WTC11 (cell line): ENCODE measurements at regions not wholly inside any gene's neighbourhood (a gene's known extent, or its start where the extent isn't known, plus 50 kb on each side); places are given as distances from the start of the nearest gene placed in this dataset.

Experiments used
- ATAC-seq: fragments of 200-7000 bp; cut with Tn5 transposase; 2 replicates; pipeline ENCODE4 v1.10.0; 2021; ENCODE audit warnings: mild to moderate bottlenecking, moderate library complexity
- CTCF ChIA-PET: fragments of 300-600 bp; sonication (Branson Sonifier 250); formaldehyde crosslinking; loops from one replicate; lab custom pipeline; 2021; ENCODE audit warnings: antibody characterized with exemption; lab: Charles Lee
- POLR2A ChIA-PET: fragments of 350-600 bp; sonication (Branson Sonifier 250); formaldehyde crosslinking; loops from one replicate; lab custom pipeline; 2021; ENCODE audit warnings: antibody characterized with exemption; lab: Charles Lee
- DNase-seq: peaks from one replicate; pipeline ENCODE4 v3.0.0; 2021; ENCODE audit warnings: low spot score
- H3K27ac Mint-ChIP-seq: 2 replicates; pipeline ENCODE4 v1.8.0; 2021; ENCODE audit warnings: mixed read lengths
- H3K27me3 Mint-ChIP-seq: 2 replicates; pipeline ENCODE4 v1.8.0; 2021; ENCODE audit warnings: low read depth, mild to moderate bottlenecking, moderate library complexity, mixed read lengths
- H3K36me3 Mint-ChIP-seq: 2 replicates; pipeline ENCODE4 v1.8.0; 2021; ENCODE audit warnings: mixed read lengths
- H3K4me1 Mint-ChIP-seq: 2 replicates; pipeline ENCODE4 v1.8.0; 2022; ENCODE audit warnings: mixed read lengths
- H3K4me3 Mint-ChIP-seq: 2 replicates; pipeline ENCODE4 v1.8.0; 2021; ENCODE audit warnings: mild to moderate bottlenecking, moderate library complexity, mixed read lengths
- H3K9me3 Mint-ChIP-seq: 2 replicates; pipeline ENCODE4 v1.8.0; 2021; ENCODE audit warnings: mixed read lengths
- AFF4 ChIP-seq: sonication (generic); formaldehyde crosslinking; IDR thresholded peaks from 2 replicates; pipeline ENCODE4 v1.8.1; 2023; ENCODE audit warnings: mild to moderate bottlenecking, missing genetic modification reagents, borderline replicate concordance
- ATF2 ChIP-seq: sonication (generic); formaldehyde crosslinking; IDR thresholded peaks from 2 replicates; pipeline ENCODE4 v1.8.1; 2022; ENCODE audit warnings: low read depth, missing genetic modification reagents, borderline replicate concordance
- E2F5 ChIP-seq: sonication (generic); formaldehyde crosslinking; IDR thresholded peaks from 2 replicates; pipeline ENCODE4 v1.8.1; 2022; ENCODE audit warnings: mild to moderate bottlenecking, moderate library complexity, missing genetic modification reagents
- FOXK1 ChIP-seq: sonication (generic); formaldehyde crosslinking; IDR thresholded peaks from 2 replicates; pipeline ENCODE4 v1.8.0; 2022; ENCODE audit warnings: mild to moderate bottlenecking, moderate library complexity, missing genetic modification reagents
- FOXP4 ChIP-seq: sonication (generic); formaldehyde crosslinking; IDR thresholded peaks from 2 replicates; pipeline ENCODE4 v1.8.0; 2022; ENCODE audit warnings: mild to moderate bottlenecking, missing genetic modification reagents
- HMGXB4 ChIP-seq: sonication (generic); formaldehyde crosslinking; IDR thresholded peaks from 2 replicates; pipeline ENCODE4 v1.8.1; 2023; ENCODE audit warnings: mild to moderate bottlenecking, moderate library complexity, missing genetic modification reagents
- IRF2 ChIP-seq: sonication (generic); formaldehyde crosslinking; IDR thresholded peaks from 2 replicates; pipeline ENCODE4 v1.8.0; 2022; ENCODE audit warnings: low read depth, missing genetic modification reagents, borderline replicate concordance
- JAZF1 ChIP-seq: fragments of 250-450 bp; sonication (Bioruptor Pico); IDR thresholded peaks from 2 replicates; pipeline ENCODE4 v1.9.0; 2021; ENCODE audit warnings: moderate library complexity, mild to moderate bottlenecking, inconsistent platforms
- MAX ChIP-seq: sonication (generic); formaldehyde crosslinking; IDR thresholded peaks from 2 replicates; pipeline ENCODE4 v1.8.0; 2022; ENCODE audit warnings: mild to moderate bottlenecking, missing genetic modification reagents
- MLX ChIP-seq: sonication (generic); formaldehyde crosslinking; IDR thresholded peaks from 2 replicates; pipeline ENCODE4 v1.8.1; 2023; ENCODE audit warnings: mild to moderate bottlenecking, missing genetic modification reagents, moderate library complexity
- SMAD3 ChIP-seq: sonication (generic); formaldehyde crosslinking; IDR thresholded peaks from 2 replicates; pipeline ENCODE4 v1.8.0; 2022; ENCODE audit warnings: missing genetic modification reagents, mild to moderate bottlenecking, borderline replicate concordance
- SMAD4 ChIP-seq: sonication (generic); formaldehyde crosslinking; IDR thresholded peaks from 2 replicates; pipeline ENCODE4 v1.8.0; 2022; ENCODE audit warnings: mild to moderate bottlenecking, missing genetic modification reagents
- TCF7 ChIP-seq: sonication (generic); formaldehyde crosslinking; IDR thresholded peaks from 2 replicates; pipeline ENCODE4 v1.8.0; 2022; ENCODE audit warnings: mild to moderate bottlenecking, low read depth, missing genetic modification reagents, moderate library complexity
- TP53 ChIP-seq: sonication (generic); formaldehyde crosslinking; IDR thresholded peaks from 2 replicates; pipeline ENCODE4 v1.8.1; 2023; ENCODE audit warnings: mild to moderate bottlenecking, missing genetic modification reagents
- USF1 ChIP-seq: sonication (generic); formaldehyde crosslinking; IDR thresholded peaks from 2 replicates; pipeline ENCODE4 v1.8.0; 2022; ENCODE audit warnings: mild to moderate bottlenecking, missing genetic modification reagents
- ZNF121 ChIP-seq: sonication (generic); formaldehyde crosslinking; IDR thresholded peaks from 2 replicates; pipeline ENCODE4 v1.8.0; 2023; ENCODE audit warnings: missing genetic modification reagents
- ZNF232 ChIP-seq: sonication (generic); formaldehyde crosslinking; IDR thresholded peaks from 2 replicates; pipeline ENCODE4 v1.8.0; 2022; ENCODE audit warnings: mild to moderate bottlenecking, missing genetic modification reagents
- ZNF416 ChIP-seq: fragments of 250-450 bp; sonication (Bioruptor Pico); IDR thresholded peaks from 2 replicates; pipeline ENCODE4 v1.9.0; 2021; ENCODE audit warnings: mild to moderate bottlenecking, inconsistent platforms

- CTCF ChIA-PET = interaction anchor here (0.9 to 4.8 kb wide), 2 partner anchors 16 to 301 kb away, joined by 3 to 20 read pairs; no protein-coding TSS in a partner anchor
- Mint-ChIP-seq H3K9me3 (no peaks in the 10 kb centered on the region), H3K27me3 (no peaks in the 10 kb centered on the region)
These were observed 72.0 kb upstream of the SHISAL1 start for GRCh38 chr22:44384563-44385295.

GRCh38 chr22:44383652-44384562, 71.2 kb upstream of the SHISAL1 start:
- DNase-seq (no peak), ATAC-seq (no peak)
- Mint-ChIP-seq H3K4me1 (0 out of 2 replicates have a peak, but pooled peaks cover 5% of the 10 kb centered on the region), H3K27me3 (no peaks in the 10 kb centered on the region; the same call in 1 of the 2 replicates), H3K27ac (no peak overlapping the region), H3K9me3 (no peaks in the 10 kb centered on the region), H3K4me3 (no peak overlapping the region), H3K36me3 (no peaks in the 10 kb centered on the region)
- ChIA-PET POLR2A (no interaction called here), CTCF (interaction anchor here (0.5 to 4.8 kb wide), 4 partner anchors 15 to 702 kb away, joined by 3 to 20 read pairs (median 4); no protein-coding TSS in a partner anchor)
- no peak for TF ChIP-seq JAZF1 (CRISPR knock-in tag)
- no peak for TF ChIP-seq SMAD3 (CRISPR knock-in tag)
- TF ChIP-seq AFF4 = no peak
- no peak for TF ChIP-seq ZNF121 (CRISPR knock-in tag)
- TF ChIP-seq USF1 (CRISPR knock-in tag) = no peak
- no peak for TF ChIP-seq E2F5 (CRISPR knock-in tag)
- TF ChIP-seq FOXP4 = no peak
- TF ChIP-seq ZNF416 (CRISPR knock-in tag) = no peak
- TF ChIP-seq TCF7 (CRISPR knock-in tag) = no peak
- no peak for TF ChIP-seq ATF2 (CRISPR knock-in tag)
- no peak for TF ChIP-seq HMGXB4
- no peak for TF ChIP-seq MLX
- TF ChIP-seq MAX = no peak

More at GRCh38 chr22:44384563-44385295, 72.0 kb upstream of the SHISAL1 start:
- H3K4me3 Mint-ChIP-seq = no peak overlapping the region
- POLR2A ChIA-PET = no interaction called here
- no peak for DNase-seq
- no peak for TF ChIP-seq ATF2 (CRISPR knock-in tag)
- TF ChIP-seq SMAD4 = no peak
- TF ChIP-seq FOXK1 (CRISPR knock-in tag) = no peak
- no peak for TF ChIP-seq IRF2 (CRISPR knock-in tag)
- no peak for TF ChIP-seq ZNF232 (CRISPR knock-in tag)
- no peak for TF ChIP-seq TP53
- ATAC-seq = no peak
- no peak overlapping the region for H3K27ac Mint-ChIP-seq
- no peaks in the 10 kb centered on the region for H3K36me3 Mint-ChIP-seq
- H3K4me1 Mint-ChIP-seq = 0 out of 2 replicates have a peak, but pooled peaks cover 5% of the 10 kb centered on the region
